HG03045 (cell line): ENCODE measurements at regions not wholly inside any gene's neighbourhood (a gene's known extent, or its start where the extent isn't known, plus 50 kb on each side); places are given as distances from the start of the nearest gene placed in this dataset.
A peak's percentile ranks its signal among the peaks of the same experiment; 100 is the strongest.

Experiments
- ATAC-seq: cut with Tn5 transposase; IDR thresholded peaks from one replicate; pipeline ENCODE4 v1.9.1; 2021; ENCODE audit warnings: mild to moderate bottlenecking, moderate library complexity; ENCODE audit not compliant: unreplicated experiment

GRCh38 chr4:121228848-121229247 lies 64.7 kb upstream of the TNIP3 start:
- ATAC-seq, result no peak

- peak; percentile 75 for ATAC-seq
Observed at GRCh38 chr4:121227341-121227792, 63.2 kb upstream of the TNIP3 start.

GRCh38 chr4:121226362-121226761 lies 62.2 kb upstream of the TNIP3 start:
- no peak for ATAC-seq

- ATAC-seq, result no peak
Observed at GRCh38 chr4:121221608-121222007, 57.5 kb upstream of the TNIP3 start.

- no peak for ATAC-seq
Observed at GRCh38 chr4:121221201-121221600, 57.1 kb upstream of the TNIP3 start.

GRCh38 chr4:121220698-121221097 lies 56.6 kb upstream of the TNIP3 start:
- ATAC-seq, result no peak

GRCh38 chr4:121219227-121219626 lies 55.1 kb upstream of the TNIP3 start:
- no peak for ATAC-seq

- no peak for ATAC-seq
Observed at GRCh38 chr4:121217351-121217750, 53.2 kb upstream of the TNIP3 start.

- ATAC-seq, result no peak
Observed at GRCh38 chr4:121216461-121216860, 52.3 kb upstream of the TNIP3 start.

GRCh38 chr4:121213940-121214339 lies 49.8 kb upstream of the TNIP3 start:
- no peak for ATAC-seq
